Fibroblast of mammary gland (primary cell): ENCODE measurements at regions not wholly inside any gene's neighbourhood (a gene's known extent, or its start where the extent isn't known, plus 50 kb on each side); places are given as distances from the start of the nearest gene placed in this dataset.
A peak's percentile ranks its signal among the peaks of the same experiment; 100 is the strongest.

Experiments used
- DNase-seq: peaks from one replicate; pipeline ENCODE4 v3.0.0-alpha.2; 2010; ENCODE audit warnings: low read depth
- H3K4me3 ChIP-seq: 2 replicates; pipeline ENCODE4 v1.5.1; 2011; ENCODE audit warnings: low read depth, mild to moderate bottlenecking, low read length, moderate library complexity; ENCODE audit not compliant: control insufficient read depth
- TF ChIP-seq, protein P1 (sequence below): conservative IDR thresholded peaks from 2 replicates; pipeline ENCODE4 v1.5.1; 2011; ENCODE audit warnings: low read depth, low read length, inconsistent platforms; ENCODE audit not compliant: control insufficient read depth, insufficient read depth

DNA sequence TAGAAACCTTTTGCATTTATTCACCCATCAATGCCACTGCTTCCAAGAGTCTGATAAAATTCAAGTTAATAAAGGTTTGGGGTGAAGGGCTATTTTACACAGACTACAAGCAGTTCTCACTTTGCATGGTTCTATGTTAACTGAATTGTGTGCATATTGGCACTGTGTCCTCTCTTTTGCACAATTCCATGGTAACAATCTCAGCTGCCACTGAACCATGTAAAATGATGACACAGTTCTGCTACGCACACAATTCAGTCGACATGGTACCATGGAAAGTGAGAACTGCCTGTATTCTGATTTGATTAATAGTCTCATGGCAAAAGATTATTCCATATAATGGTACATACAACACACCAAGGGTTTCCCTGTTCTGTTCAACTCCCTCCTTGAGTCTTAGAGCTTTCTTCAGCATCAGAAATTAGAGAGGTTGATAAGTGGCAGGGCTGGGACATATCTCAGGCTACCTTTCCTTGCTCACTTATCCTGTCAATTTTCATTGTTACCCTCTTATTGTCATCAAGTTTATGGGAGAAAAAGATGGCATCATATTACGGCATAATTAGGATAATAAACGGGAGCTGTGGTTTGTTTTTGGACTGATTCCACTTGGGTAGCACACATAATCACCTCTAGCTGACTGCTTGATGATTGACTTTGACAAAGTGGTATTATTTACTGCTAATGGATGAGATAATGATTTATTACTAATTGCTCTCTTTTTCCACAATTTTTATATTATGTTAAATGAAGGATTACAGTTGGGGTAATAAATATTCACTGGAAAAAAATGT is 139.3 kb upstream of the CREB1 start:
- H3K4me3 ChIP-seq = no peak overlapping the region
- TF ChIP-seq, protein P1, sequence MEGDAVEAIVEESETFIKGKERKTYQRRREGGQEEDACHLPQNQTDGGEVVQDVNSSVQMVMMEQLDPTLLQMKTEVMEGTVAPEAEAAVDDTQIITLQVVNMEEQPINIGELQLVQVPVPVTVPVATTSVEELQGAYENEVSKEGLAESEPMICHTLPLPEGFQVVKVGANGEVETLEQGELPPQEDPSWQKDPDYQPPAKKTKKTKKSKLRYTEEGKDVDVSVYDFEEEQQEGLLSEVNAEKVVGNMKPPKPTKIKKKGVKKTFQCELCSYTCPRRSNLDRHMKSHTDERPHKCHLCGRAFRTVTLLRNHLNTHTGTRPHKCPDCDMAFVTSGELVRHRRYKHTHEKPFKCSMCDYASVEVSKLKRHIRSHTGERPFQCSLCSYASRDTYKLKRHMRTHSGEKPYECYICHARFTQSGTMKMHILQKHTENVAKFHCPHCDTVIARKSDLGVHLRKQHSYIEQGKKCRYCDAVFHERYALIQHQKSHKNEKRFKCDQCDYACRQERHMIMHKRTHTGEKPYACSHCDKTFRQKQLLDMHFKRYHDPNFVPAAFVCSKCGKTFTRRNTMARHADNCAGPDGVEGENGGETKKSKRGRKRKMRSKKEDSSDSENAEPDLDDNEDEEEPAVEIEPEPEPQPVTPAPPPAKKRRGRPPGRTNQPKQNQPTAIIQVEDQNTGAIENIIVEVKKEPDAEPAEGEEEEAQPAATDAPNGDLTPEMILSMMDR = no peak
- DNase-seq = no peak

DNA sequence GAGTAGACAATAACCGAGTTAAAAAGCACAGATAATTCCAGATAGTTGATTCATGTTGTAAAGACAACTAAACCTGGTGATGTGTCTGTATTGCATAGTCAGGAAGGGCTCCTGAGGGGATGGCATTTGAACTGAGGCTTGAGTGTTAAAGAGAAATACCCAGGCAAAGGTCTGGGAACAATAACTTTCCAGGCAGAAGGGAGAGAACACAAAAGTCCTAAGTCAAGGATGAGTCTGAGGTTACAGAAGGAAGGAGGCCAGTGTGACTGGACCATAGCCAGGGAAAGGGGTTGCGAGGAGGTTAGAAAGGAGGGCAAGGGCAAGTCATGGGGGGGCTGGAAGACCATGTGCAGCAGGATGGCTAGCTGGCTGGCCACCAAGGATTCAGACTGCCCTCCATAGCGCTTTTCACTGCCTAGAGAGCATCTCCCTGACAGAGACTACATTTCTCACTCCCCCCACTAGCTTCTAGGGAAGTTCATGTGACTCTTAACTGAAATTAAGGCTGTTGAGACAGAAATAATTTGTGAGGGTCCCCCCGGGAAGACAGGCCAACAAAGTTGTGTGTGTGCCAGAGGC is 135.5 kb upstream of the CREB1 start:
- TF ChIP-seq, protein P1 = no peak
- H3K4me3 ChIP-seq = no peak overlapping the region
- DNase-seq = peak; percentile 81

DNA sequence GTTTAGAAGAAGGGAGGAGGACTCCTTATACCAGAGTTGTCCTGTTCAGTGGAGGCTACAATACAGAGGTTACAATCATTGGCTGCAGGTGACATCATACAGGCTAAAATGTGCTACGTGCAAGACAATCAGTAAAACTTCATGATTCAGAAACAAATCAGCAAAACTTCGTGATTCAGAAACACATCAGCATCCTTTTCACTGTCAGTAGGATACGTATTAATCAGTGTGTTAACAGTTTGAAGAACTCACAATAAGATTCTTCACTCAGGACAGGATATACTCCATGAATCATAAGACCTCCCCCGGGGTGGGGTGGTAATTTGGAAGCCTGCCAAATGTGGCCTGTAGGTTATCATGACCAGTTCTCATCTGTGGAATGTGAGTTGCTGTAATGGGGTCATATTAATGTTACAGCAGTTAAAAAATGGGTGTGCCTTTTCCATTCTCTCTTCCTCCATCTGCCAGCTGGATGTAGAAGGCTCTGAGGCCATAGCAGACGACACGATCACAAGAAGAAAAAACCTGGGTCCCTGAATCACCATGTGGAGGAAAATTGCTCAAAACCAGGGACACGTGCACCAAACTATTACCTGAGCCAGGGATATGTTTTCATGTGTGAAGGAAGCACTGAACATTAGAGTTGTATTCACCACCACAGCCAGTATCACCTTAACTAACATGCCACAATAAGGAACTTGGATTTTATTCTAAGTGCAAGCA is 134.8 kb upstream of the CREB1 start:
- TF ChIP-seq, protein P1 = no peak
- DNase-seq = peak; percentile 99
- H3K4me3 ChIP-seq = no peak overlapping the region

DNA sequence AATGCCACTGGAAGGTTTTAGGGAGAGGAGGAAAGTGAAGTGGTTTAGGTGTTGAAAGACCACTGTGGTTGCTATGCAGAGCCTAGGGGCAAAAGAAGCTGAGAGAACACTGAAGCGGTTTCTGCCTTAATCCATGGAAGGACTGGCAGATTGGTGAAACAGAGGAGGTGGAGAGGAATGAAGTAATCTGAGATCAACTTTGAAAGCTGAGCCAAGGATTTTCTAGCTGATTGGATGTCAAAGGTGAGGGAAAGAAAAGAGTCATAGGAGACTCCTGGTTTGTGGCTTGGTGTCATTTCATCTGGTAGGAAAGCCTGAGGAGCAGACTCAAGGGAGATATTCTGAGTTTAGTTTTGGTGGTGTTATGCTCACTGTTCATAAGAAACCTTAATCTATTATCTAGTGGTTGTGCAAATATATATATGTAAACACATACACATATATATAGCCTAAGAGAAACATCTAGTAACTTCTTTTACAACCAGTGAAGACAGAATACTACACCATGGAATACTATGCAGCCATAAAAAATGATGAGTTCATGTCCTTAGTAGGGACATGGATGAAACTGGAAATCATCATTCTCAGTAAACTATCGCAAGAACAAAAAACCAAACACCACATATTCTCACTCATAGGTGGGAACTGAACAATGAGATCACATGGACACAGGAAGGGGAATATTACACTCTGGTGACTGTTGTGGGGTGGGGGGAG is 134.1 kb upstream of the CREB1 start:
- TF ChIP-seq, protein P1 = no peak
- DNase-seq = peak; percentile 55
- H3K4me3 ChIP-seq = no peak overlapping the region

DNA sequence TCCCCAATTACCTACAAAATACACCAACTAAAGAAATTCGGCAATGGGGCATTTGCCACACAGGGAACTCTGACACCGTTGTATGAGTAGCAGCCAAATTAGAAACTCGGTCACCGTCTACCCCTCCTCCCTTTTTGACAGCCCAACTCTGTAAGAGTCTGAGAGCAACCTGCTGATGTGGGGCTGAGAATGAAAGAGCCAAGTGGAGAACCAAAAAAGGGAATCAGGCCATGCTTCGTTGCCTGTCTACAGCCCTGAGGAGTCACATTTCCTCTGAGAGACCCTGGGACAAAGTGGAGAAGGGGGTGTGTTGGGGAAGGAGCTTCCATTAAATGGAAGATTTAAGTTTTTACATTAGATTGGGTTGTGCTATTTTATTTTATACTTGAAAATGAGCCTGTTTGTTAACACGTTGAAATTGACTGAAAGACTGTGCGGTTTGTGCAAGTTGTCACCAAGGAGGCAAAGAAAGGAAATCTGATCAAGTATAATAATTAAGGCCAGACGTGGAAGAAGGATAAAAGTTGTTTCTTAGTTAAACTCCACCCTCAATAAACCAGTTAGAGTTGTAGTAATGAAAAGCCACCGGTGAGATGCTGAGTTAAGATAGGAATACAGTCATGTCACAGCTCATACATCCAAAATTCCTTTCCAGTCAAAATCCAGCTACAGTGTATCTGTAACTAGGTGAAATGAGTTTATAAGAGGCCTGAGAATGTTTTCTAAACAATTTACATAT is 131.7 kb upstream of the CREB1 start:
- no peak overlapping the region for H3K4me3 ChIP-seq
- no peak for DNase-seq
- TF ChIP-seq, protein P1 = no peak

DNA sequence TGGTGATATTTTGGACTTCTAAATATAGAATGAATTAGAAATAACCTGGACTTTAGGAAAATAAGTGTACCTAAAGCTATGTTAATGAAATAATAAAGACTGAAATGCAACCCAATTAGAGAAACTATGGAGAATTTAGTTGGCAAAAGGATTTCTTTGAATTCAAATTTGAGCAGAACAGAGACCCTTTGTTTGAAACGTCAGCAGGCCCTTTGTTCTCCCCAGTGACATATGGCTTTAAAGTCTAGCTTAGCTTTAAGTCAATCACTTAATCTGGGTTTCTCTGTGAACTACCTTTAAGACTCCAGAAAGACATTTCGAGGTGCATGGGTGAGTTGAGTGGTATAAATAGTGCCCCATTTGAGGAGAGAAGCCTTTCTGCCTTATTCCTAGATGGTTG is 130.5 kb upstream of the CREB1 start:
- no peak for DNase-seq
- TF ChIP-seq, protein P1 = no peak
- H3K4me3 ChIP-seq = no peak overlapping the region
